GM12872 (cell line): ENCODE measurements at regions not wholly inside any gene's neighbourhood (a gene's known extent, or its start where the extent isn't known, plus 50 kb on each side); places are given as distances from the start of the nearest gene placed in this dataset.

Source experiments
- TF ChIP-seq, protein P1 (sequence below): IDR thresholded peaks from 3 replicates; pipeline ENCODE4 v1.5.1; 2011; ENCODE audit warnings: low read depth, mild to moderate bottlenecking, low read length, moderate library complexity; ENCODE audit not compliant: insufficient read depth

DNA sequence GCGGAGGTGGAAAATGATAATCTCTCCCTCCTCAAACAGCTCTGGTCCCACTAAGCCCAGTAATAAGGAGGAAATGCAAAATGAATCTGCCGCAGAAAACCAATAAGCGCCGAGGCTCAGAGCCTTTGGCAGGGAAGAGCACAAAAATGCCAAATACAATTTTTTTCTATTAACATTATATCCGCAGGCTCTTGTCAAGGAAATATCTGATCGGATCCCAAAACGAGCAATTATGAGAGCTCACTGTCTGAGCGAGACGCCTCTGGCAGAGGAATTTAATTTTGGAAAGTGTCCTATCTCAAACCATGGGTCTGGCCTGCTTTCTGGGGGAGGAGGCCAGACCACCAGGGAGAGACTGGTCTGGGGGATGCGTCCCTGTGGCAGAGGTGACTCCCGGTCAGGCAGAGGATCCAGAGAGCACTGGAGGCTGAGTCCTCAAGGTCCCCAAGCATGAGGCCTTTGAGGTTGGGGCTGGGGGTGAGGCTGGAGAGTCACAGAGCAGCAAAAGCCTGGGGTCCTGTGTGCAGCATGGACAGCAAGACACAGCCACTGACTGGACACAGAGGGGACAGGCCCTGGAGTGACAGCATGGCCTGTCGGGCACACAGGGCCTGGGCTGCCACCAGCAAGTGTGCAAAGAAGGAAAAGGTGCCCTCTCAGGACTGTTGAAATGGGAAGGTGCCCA, 342.8 kb upstream of the SFSWAP start:
- TF ChIP-seq, protein P1, sequence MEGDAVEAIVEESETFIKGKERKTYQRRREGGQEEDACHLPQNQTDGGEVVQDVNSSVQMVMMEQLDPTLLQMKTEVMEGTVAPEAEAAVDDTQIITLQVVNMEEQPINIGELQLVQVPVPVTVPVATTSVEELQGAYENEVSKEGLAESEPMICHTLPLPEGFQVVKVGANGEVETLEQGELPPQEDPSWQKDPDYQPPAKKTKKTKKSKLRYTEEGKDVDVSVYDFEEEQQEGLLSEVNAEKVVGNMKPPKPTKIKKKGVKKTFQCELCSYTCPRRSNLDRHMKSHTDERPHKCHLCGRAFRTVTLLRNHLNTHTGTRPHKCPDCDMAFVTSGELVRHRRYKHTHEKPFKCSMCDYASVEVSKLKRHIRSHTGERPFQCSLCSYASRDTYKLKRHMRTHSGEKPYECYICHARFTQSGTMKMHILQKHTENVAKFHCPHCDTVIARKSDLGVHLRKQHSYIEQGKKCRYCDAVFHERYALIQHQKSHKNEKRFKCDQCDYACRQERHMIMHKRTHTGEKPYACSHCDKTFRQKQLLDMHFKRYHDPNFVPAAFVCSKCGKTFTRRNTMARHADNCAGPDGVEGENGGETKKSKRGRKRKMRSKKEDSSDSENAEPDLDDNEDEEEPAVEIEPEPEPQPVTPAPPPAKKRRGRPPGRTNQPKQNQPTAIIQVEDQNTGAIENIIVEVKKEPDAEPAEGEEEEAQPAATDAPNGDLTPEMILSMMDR: no peak

DNA sequence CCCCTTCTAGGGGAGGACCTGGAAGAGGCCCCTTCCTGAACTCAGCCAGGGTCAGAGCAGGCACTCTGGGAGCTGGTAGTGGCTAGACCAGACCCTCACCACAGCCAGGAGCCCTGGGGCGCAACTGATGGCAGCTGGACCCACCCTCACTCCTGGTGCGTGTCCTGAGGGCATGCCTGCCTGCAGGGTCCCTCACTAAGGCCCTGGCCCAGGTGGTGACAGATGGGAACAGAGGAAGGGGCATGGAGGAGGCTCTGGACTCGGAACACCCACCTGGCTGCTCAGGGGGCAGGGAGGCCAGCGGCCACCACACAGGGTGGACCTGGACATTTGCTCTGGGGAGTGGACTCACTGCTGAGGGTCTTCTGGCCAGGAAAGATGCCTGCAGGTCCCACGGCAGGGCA, 342.2 kb upstream of the SFSWAP start:
- TF ChIP-seq, protein P1: no peak

DNA sequence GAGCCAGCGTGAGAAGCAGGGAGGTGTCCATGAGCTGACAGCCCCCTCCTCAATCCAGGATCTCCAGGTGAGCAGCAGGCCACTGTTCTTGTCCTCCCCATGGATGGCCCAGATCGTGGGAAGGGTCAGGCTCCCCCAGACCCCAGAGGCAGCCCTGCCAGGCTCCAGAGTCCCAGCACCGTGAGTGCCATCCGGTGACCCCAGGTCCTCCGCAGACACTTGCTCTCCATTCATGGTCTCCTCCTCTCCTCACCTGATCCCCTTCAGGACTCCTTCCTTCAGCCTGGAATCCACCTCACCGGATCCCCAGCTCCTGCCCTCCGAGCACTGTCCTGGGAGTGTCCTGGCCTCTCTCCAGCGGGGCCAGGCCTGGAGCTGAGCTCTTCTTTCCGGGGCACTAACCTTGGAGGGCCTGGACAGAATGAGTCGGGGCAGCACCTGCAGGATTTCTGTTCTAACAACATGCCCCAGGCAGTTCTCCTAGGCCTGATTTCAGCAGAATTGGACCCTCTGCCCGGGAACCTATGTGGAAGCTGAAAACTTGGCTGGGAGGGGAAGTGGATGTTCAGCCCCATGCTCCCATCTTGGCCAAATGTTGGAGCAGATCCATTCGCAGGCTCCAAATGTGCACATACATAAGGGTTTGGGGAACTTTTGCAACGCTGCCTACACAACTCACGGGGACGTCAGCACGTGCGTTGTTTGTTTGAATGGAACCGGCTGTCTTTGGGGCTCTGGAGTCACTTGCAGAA, 341.6 kb upstream of the SFSWAP start:
- TF ChIP-seq, protein P1: no peak

DNA sequence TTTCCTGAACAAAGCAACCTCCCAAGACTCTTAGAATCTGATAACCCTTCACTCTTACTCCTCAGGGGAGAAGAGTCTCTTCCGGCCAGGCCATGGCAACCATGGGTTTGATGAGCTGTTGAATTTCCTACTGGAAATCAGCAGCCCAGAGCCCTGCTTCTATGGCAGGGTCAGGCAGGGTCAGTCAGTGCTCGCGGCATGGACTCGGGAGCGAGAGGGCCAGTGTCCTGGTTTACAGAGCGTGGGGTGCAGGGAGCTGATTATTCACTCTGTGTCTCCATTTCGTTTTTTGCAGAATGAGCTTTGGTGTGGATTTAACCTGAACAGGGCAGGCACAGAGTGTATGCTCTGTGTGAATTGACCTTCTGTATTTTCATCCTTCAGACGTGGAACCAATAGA, 340.6 kb upstream of the SFSWAP start:
- TF ChIP-seq, protein P1: no peak

DNA sequence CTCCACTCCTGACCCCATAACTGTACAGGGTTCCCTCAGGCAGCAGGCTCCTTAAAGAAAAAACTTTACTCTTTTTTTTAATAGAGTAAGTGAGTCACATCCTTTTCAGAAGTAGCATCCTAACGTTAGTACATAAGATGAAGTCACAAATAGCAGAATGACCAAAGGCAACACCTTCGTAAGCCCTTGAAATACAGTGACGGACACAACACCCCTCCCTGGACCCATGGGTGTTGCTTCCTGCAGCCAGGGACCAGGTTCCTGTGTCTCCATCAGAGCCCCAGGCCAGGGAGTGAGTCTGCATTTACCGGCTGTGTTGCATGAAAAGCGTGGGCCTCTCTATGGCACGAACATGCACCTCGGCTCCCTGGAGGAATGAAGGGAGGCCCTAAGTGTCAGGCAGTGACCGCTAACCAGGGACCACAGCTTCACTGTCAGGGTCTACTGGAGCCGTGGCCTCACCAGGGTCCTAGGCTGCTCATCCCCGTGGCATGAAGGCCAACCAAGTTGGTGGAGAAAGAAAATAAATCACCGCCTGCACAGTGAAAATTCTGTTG, 340.0 kb upstream of the SFSWAP start:
- TF ChIP-seq, protein P1: no peak

DNA sequence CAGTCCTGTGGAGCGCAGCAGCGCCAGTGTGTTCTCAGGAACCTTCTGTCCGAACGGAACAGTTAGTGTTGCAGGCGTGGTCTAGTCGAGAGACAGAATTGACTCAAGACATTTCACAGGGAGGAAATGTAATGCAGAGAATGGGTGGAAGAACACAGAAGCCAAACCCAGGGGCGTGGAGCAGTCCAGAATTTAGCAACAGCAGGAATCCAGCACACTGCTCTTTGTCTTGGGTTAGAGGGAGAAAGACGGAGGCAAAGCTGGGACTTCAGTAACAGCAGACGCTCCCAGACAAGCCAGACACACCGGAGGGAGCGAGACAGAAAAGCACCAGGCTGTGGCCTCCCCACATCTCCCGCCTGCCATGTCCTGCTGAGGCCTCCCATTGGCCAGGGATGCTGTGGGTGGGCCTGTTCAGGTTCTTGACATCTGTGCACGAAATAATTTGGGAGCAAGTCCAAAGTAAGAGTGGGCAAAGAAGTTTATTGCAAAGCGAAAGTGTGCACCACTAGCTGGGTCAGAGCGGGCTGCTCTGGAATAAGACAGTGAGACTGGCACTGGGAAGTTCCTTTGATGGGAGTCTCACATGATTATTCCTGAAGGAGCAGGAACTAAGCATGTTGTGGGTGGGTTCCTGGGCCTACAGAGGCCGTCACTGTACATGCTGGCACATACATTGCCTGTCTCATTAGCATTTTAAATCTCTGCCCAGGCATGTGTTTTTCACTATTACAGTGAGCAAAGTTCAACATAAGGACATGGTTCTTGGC, 339.3 kb upstream of the SFSWAP start:
- TF ChIP-seq, protein P1: no peak

DNA sequence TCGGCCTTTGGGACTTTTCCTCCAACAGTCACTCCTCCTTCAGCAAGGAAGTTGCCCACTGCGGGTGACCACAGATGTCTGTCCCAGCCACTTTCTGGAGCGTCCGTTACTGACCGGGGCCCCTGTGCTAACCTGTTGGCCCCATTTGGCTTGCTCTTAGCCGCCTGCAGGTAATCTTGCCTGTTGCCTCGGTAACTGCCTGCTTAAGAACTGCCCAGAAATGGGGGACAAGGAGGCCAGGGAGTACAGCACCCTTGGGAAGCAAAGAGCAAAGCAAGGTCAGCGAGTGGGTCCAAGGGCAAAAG, 338.8 kb upstream of the SFSWAP start:
- TF ChIP-seq, protein P1: no peak
